GM12872 (cell line): ENCODE measurements at regions not wholly inside any gene's neighbourhood (a gene's known extent, or its start where the extent isn't known, plus 50 kb on each side); places are given as distances from the start of the nearest gene placed in this dataset.

Experiments
- TF ChIP-seq, protein P1 (sequence below): IDR thresholded peaks from 3 replicates; pipeline ENCODE4 v1.5.1; 2011; ENCODE audit warnings: low read depth, mild to moderate bottlenecking, low read length, moderate library complexity; ENCODE audit not compliant: insufficient read depth

DNA sequence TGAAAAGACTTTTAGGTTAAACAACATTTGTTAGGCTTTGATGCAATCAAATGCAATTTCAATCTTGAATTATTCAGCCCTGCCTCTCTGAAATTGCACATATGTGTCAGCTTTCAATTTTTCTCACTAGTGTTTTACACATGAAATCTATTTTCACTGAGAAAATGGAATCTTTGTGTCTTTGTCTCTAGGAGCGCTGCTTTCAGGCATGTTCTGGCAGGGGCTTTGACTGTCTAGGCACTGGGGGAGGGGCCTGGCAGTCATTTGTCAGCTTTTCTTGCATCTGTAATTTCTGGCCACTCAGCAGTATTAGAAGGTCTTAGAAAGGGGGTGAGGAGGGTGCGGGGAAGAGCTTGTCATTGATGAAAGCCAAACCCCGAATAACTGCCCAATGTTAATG lies 264.4 kb downstream of the PTPRC start:
- TF ChIP-seq, protein P1, sequence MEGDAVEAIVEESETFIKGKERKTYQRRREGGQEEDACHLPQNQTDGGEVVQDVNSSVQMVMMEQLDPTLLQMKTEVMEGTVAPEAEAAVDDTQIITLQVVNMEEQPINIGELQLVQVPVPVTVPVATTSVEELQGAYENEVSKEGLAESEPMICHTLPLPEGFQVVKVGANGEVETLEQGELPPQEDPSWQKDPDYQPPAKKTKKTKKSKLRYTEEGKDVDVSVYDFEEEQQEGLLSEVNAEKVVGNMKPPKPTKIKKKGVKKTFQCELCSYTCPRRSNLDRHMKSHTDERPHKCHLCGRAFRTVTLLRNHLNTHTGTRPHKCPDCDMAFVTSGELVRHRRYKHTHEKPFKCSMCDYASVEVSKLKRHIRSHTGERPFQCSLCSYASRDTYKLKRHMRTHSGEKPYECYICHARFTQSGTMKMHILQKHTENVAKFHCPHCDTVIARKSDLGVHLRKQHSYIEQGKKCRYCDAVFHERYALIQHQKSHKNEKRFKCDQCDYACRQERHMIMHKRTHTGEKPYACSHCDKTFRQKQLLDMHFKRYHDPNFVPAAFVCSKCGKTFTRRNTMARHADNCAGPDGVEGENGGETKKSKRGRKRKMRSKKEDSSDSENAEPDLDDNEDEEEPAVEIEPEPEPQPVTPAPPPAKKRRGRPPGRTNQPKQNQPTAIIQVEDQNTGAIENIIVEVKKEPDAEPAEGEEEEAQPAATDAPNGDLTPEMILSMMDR = no peak

DNA sequence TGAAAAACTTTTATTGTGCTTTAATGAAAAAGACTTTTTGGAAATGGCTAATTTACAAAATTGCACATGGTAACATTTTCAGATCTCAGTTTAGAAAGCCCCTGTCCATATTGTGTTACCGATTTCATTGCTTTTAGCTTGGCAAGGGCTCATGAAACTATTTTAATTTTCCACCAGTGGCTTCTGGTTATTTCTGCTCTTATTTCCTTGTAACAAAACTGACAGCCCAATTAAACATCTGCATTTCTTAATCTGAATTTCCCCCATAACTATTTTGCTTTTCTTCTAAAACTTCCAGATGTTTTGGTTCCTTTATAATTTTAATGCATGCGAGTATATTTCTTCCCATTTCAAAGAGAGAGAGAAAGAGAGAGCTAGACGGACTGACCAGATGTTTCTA lies 264.8 kb downstream of the PTPRC start:
- TF ChIP-seq, protein P1 = no peak

DNA sequence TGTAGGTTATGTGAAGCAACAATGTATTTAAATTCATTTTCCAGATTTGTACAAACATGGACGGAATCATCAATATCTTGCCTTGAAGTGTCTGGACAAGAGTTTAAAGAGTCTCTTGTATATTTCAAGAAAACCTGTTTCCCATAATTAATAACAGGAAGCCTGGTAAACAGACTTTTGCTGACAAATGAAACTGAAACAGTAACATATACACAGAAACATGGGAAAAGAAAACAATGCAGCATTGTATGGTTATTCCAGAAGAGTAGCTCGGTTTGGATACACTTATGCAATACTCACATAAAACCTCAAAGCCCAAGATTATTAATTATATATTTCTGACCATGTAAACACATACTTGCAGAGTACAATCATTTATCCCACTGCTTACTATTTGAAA lies 265.5 kb downstream of the PTPRC start:
- TF ChIP-seq, protein P1 = no peak

DNA sequence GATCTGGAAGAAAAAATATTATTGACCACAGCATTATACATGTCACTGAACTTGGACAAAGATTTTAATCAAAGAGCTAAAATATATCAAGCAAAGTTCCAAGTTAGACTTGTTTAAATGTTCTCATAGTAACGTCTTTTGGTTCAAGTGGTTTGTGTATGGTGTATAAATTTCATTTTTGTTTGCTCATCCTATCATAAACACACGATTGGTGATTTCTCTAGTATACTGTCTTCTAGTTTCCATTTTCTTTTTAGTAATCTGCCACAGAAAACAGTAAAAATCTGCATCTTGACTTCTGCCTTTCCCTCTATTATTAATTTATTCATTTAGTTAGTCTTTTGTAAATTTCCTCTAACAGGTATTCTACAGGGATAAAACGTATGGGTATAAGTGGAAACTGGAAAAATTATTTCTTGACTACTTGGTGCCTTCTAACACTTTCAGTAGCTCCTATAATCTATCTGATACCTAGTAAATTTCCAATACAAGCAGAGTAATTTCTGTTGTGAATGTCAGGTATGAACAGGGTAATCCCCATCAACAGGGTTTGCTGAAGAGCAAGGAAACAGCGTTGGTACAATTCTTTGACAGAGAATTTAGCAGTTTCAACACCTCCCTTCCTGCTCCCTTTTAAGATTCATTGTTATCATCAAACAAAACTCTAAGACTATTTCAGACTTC lies 268.0 kb downstream of the PTPRC start:
- TF ChIP-seq, protein P1 = no peak

DNA sequence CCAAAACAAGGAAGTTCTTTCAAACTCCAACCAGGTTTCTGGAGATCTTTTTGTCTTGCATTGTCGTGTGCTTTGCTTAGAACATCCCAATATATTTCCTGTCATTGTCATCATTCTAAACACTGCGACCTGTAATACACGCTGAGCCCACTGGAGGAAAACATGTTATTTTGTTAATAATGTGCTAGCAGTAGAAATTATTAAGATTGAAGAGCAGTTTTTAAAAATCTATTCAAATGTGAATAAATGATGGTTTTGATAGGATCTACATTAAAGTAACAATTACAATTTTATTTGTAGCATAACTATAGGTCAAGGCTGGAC lies 268.5 kb downstream of the PTPRC start:
- TF ChIP-seq, protein P1 = no peak

DNA sequence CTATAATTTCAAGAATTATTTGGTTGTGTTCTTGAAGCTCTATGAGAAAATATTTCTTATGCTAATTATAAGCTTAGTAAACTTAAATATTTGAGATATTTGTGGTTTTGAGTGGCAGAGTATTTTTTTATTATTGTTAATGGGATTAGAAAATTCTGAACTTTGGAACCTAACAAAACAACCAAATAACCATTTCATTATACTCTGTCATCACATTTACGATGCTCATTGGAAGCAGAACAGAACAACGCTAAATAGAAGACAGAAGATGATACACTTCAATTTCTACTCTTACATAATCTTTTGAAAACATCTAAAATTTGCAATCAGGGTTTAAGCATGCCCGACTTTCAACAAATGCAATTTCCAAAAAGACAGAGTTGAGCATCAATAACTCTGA lies 270.2 kb downstream of the PTPRC start:
- TF ChIP-seq, protein P1 = no peak

DNA sequence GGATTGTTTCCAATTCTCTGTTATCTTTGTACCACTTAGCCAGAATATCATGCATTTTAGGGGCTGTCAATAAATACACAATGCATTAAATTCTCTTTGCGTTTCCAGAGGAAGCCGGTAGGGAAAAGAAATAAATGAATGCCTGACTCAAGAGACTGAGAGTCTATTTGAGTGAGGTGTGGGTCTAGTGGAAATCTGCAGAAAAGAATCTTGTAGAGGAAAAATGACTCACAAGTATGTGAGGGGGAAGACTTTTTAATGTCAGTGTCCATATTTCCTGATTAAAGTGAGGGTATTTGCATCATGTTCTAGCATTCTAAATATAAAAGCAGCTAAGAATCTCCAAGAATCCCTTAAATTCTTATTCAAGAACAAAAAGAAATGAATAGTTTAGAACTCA lies 271.1 kb downstream of the PTPRC start:
- TF ChIP-seq, protein P1 = no peak

DNA sequence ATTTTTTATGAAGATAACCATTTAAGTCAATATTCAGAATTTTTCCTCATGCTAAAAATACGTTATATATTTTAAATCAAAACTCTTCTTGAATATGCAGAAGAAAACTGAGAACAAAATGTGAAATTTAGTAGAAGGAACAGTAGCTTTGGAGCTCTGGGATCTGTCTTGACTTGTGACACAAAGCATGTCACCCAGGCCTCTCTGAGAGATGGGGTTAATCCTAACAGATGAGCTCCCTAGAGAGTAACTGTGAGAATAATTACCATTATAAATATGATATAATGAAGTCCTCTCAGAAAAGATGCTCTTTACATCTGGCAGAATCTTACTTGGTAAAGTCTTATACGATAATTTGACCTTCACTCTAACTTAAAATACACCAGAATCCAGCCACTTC lies 272.0 kb downstream of the PTPRC start:
- TF ChIP-seq, protein P1 = no peak
